H1 (cell line): ENCODE measurements at regions not wholly inside any gene's neighbourhood (a gene's known extent, or its start where the extent isn't known, plus 50 kb on each side); places are given as distances from the start of the nearest gene placed in this dataset.

ENCODE experiments used
- BRCA1 ChIP-seq: IDR thresholded peaks from 2 replicates; pipeline ENCODE4 v1.6.1; 2012; ENCODE audit warnings: low read depth, low read length, improper control_type of control experiment
- EP300 ChIP-seq, 2 experiments: IDR thresholded peaks; 1 replicate in 1 of 2; 2 replicates in 1 of 2; pipeline ENCODE4 v1.6.1; 2011 to 2012; ENCODE audit warnings: low read depth in 2 of 2, low read length in 2 of 2, mild to moderate bottlenecking in 2 of 2, borderline replicate concordance in 1 of 2, inconsistent platforms in 1 of 2, moderate library complexity in 1 of 2
- POLR2AphosphoS5 ChIP-seq: IDR thresholded peaks from 2 replicates; pipeline ENCODE4 v1.6.1; 2011; ENCODE audit warnings: low read depth, low read length
- ZNF274 ChIP-seq: IDR thresholded peaks from 2 replicates; pipeline ENCODE4 v1.7.0; 2012; ENCODE audit warnings: low read length, borderline replicate concordance; ENCODE audit errors: extremely low read depth

GRCh38 chr4:126123611-126124325 lies 809.0 kb downstream of the FAT4 start (continued):
- no peak for TF ChIP-seq EP300 (IDR thresholded peaks at IDR 0.05; ENCODE audit: borderline replicate concordance in 1 of 2, low read depth in 2 of 2, low read length in 2 of 2)
- TF ChIP-seq ZNF274: no peak
- no peak for TF ChIP-seq POLR2AphosphoS5
- TF ChIP-seq BRCA1: no peak
- TF ChIP-seq, all 59 proteins: peak for 0
